ENCODE measurements at regions not wholly inside any gene's neighbourhood (a gene's known extent, or its start where the extent isn't known, plus 50 kb on each side); places are given as distances from the start of the nearest gene placed in this dataset.

GRCh38 chr3:7793786-7794185, 707.8 kb upstream of the LMCD1 start:
- intact Hi-C loops (cut with DNase I) = no loop called here
- DNase-seq = no peak
- no peak for ATAC-seq

GRCh38 chr3:7798276-7798675, 703.3 kb upstream of the LMCD1 start:
- intact Hi-C loops (cut with DNase I) = no loop called here
- ATAC-seq = no peak
- no peak for DNase-seq

- no peak for ATAC-seq
- intact Hi-C loops (cut with DNase I) = loop anchor here in 1 of 2 donors (10.0 kb wide), 1 partner anchor 315 kb away; no protein-coding TSS in a partner anchor
- no peak for DNase-seq
These were observed 701.4 kb upstream of the LMCD1 start for GRCh38 chr3:7800006-7800780.

- intact Hi-C loops (cut with DNase I) = no loop called here
- no peak for DNase-seq
- ATAC-seq = no peak
These were observed 689.1 kb upstream of the LMCD1 start for GRCh38 chr3:7812490-7812889.

- DNase-seq (no peak), ATAC-seq (no peak)
- intact Hi-C loops (cut with DNase I) = no loop called here
These were observed 688.3 kb upstream of the LMCD1 start for GRCh38 chr3:7813365-7813764.

- intact Hi-C loops (cut with DNase I) = no loop called here
- ATAC-seq = no peak
- DNase-seq = no peak
These were observed 684.4 kb upstream of the LMCD1 start for GRCh38 chr3:7817239-7817638.

GRCh38 chr3:7820969-7821368, 680.7 kb upstream of the LMCD1 start:
- DNase-seq (no peak), ATAC-seq (no peak)
- intact Hi-C loops (cut with DNase I) = no loop called here

GRCh38 chr3:7821858-7822257, 679.8 kb upstream of the LMCD1 start:
- no peak for DNase-seq
- no peak for ATAC-seq
- intact Hi-C loops (cut with DNase I) = no loop called here

- intact Hi-C loops (cut with DNase I) = no loop called here
- DNase-seq = no peak
- no peak for ATAC-seq
These were observed 660.2 kb upstream of the LMCD1 start for GRCh38 chr3:7841451-7841850.

GRCh38 chr3:7843441-7843840, 658.2 kb upstream of the LMCD1 start:
- DNase-seq (no peak), ATAC-seq (no peak)
- intact Hi-C loops (cut with DNase I) = no loop called here

GRCh38 chr3:7847021-7847420, 654.6 kb upstream of the LMCD1 start:
- ATAC-seq (no peak), DNase-seq (no peak)
- intact Hi-C loops (cut with DNase I) = no loop called here

GRCh38 chr3:7847521-7847920, 654.1 kb upstream of the LMCD1 start:
- intact Hi-C loops (cut with DNase I) = no loop called here
- no peak for ATAC-seq
- no peak for DNase-seq

GRCh38 chr3:7854266-7854665, 647.4 kb upstream of the LMCD1 start:
- no peak for DNase-seq
- intact Hi-C loops (cut with DNase I) = no loop called here
- no peak for ATAC-seq

- intact Hi-C loops (cut with DNase I) = no loop called here
- no peak for DNase-seq
- ATAC-seq = no peak
These were observed 646.9 kb upstream of the LMCD1 start for GRCh38 chr3:7854721-7855120.

GRCh38 chr3:7865611-7866010, 636.0 kb upstream of the LMCD1 start:
- intact Hi-C loops (cut with DNase I) = no loop called here
- no peak for ATAC-seq
- DNase-seq = no peak

GRCh38 chr3:7867587-7867986, 634.0 kb upstream of the LMCD1 start:
- no peak for DNase-seq
- intact Hi-C loops (cut with DNase I) = no loop called here
- no peak for ATAC-seq

GRCh38 chr3:7871003-7871560, 630.5 kb upstream of the LMCD1 start:
- no peak for DNase-seq
- intact Hi-C loops (cut with DNase I) = no loop called here
- ATAC-seq = no peak

GRCh38 chr3:7874116-7874515, 627.5 kb upstream of the LMCD1 start:
- intact Hi-C loops (cut with DNase I) = no loop called here

GRCh38 chr3:7875925-7876324, 625.7 kb upstream of the LMCD1 start:
- no peak for DNase-seq
- intact Hi-C loops (cut with DNase I) = no loop called here
- peak; percentile 23 to 83 for ATAC-seq

More at GRCh38 chr3:7874116-7874515, 627.5 kb upstream of the LMCD1 start:
- ATAC-seq (no peak), DNase-seq (no peak)

GRCh38 chr3:7876741-7877297, 624.8 kb upstream of the LMCD1 start:
- DNase-seq (no peak), ATAC-seq (no peak)
- intact Hi-C loops (cut with DNase I) = no loop called here

GRCh38 chr3:7877312-7877711, 624.3 kb upstream of the LMCD1 start:
- ATAC-seq (no peak), DNase-seq (no peak)
- intact Hi-C loops (cut with DNase I) = no loop called here

Data from left cardiac atrium (tissue), 4 donors.